HTR-8/SVneo (cell line): ENCODE measurements at regions not wholly inside any gene's neighbourhood (a gene's known extent, or its start where the extent isn't known, plus 50 kb on each side); places are given as distances from the start of the nearest gene placed in this dataset.

Experiments used
- DNase-seq: peaks from one replicate; pipeline ENCODE4 v3.0.0; 2011; ENCODE audit warnings: low spot score, mixed read lengths; ENCODE audit not compliant: insufficient read length
- FAIRE-seq: peaks from 2 replicates; lab custom pipeline; 2011; peaks lifted over from hg19 to GRCh38; lab: Jason Lieb, UNC

- DNase-seq (no peak), FAIRE-seq (no peak)
Measured at GRCh38 chr9:81225596-81225995, 463.8 kb downstream of the TLE1 start.

- DNase-seq (no peak), FAIRE-seq (no peak)
Measured at GRCh38 chr9:81224166-81225081, 464.9 kb downstream of the TLE1 start.

- FAIRE-seq: no peak
- no peak for DNase-seq
Measured at GRCh38 chr9:81214975-81215374, 474.4 kb downstream of the TLE1 start.

GRCh38 chr9:81213456-81213855 lies 475.9 kb downstream of the TLE1 start:
- DNase-seq (no peak), FAIRE-seq (no peak)

- no peak for DNase-seq
Measured at GRCh38 chr9:81211741-81212140, 477.6 kb downstream of the TLE1 start.

GRCh38 chr9:81207651-81208050 lies 481.7 kb downstream of the TLE1 start:
- DNase-seq (no peak), FAIRE-seq (no peak)

More at GRCh38 chr9:81211741-81212140, 477.6 kb downstream of the TLE1 start:
- no peak for FAIRE-seq

GRCh38 chr9:81202292-81202691 lies 487.1 kb downstream of the TLE1 start:
- no peak for FAIRE-seq
- no peak for DNase-seq

- no peak for DNase-seq
- FAIRE-seq: no peak
Measured at GRCh38 chr9:81195206-81195605, 494.1 kb downstream of the TLE1 start.

GRCh38 chr9:81193362-81194339 lies 495.7 kb downstream of the TLE1 start:
- FAIRE-seq (no peak), DNase-seq (no peak)

GRCh38 chr9:81191222-81191621 lies 498.1 kb downstream of the TLE1 start:
- FAIRE-seq (no peak), DNase-seq (no peak)

GRCh38 chr9:81190659-81191058 lies 498.7 kb downstream of the TLE1 start:
- no peak for DNase-seq

GRCh38 chr9:81183761-81184160 lies 505.6 kb downstream of the TLE1 start:
- DNase-seq (peak; percentile 19), FAIRE-seq (no peak)

More at GRCh38 chr9:81190659-81191058, 498.7 kb downstream of the TLE1 start:
- FAIRE-seq: no peak

GRCh38 chr9:81182431-81182830 lies 506.9 kb downstream of the TLE1 start:
- no peak for FAIRE-seq
- no peak for DNase-seq

GRCh38 chr9:81174023-81174422 lies 515.3 kb downstream of the TLE1 start:
- no peak for FAIRE-seq
- DNase-seq: no peak

GRCh38 chr9:81171689-81172088 lies 517.7 kb downstream of the TLE1 start:
- FAIRE-seq (no peak), DNase-seq (no peak)

GRCh38 chr9:81162361-81162760 lies 527.0 kb downstream of the TLE1 start:
- DNase-seq (no peak), FAIRE-seq (no peak)

GRCh38 chr9:81156381-81156780 lies 533.0 kb downstream of the TLE1 start:
- DNase-seq (no peak), FAIRE-seq (no peak)

GRCh38 chr9:81150016-81150625 lies 539.2 kb downstream of the TLE1 start:
- FAIRE-seq (no peak), DNase-seq (no peak)

GRCh38 chr9:81146684-81147337 lies 542.5 kb downstream of the TLE1 start:
- FAIRE-seq: no peak

GRCh38 chr9:81146241-81146640 lies 543.1 kb downstream of the TLE1 start:
- no peak for FAIRE-seq
- no peak for DNase-seq

More at GRCh38 chr9:81146684-81147337, 542.5 kb downstream of the TLE1 start:
- DNase-seq: peak; percentile 15
